Pancreas (tissue), 10 donors: ENCODE measurements at regions not wholly inside any gene's neighbourhood (a gene's known extent, or its start where the extent isn't known, plus 50 kb on each side); places are given as distances from the start of the nearest gene placed in this dataset.
A peak's percentile ranks its signal among the peaks of the same experiment; 100 is the strongest.

Experiments used
- ATAC-seq, 4 donors: fragments of 200-7000 bp; cut with Tn5 transposase; one replicate each; pipeline versions ENCODE4 v1.8.0 to v1.9.1; 2020; ENCODE audit warnings: mild to moderate bottlenecking in 4 of 4, moderate library complexity in 4 of 4
- DNase-seq, 6 donors: peaks; one replicate each; pipeline ENCODE4 v3.0.0-alpha.2; 2020
- FAIRE-seq: peaks from 2 replicates; lab custom pipeline; 2012; peaks lifted over from hg19 to GRCh38; lab: Jason Lieb, UNC
- H3K27ac ChIP-seq, 4 donors: fragments of 200-600 bp; sonication (generic); 1 replicate in 3 of 4; 2 replicates in 1 of 4; pipeline versions ENCODE4 v1.5.0 to v1.8.0; 2020
- H3K27me3 ChIP-seq, 4 donors: fragments of 200-600 bp; one replicate each; pipeline ENCODE4 v1.8.0; 2021
- H3K36me3 ChIP-seq, 3 donors: fragments of 200-600 bp; sonication (generic) in 1 of 3; one replicate each; pipeline versions ENCODE4 v1.5.0 to v1.8.0; 2020 to 2021
- H3K4me1 ChIP-seq, 3 donors: fragments of 200-600 bp; one replicate each; pipeline ENCODE4 v1.8.0; 2021
- H3K4me3 ChIP-seq, 4 donors: fragments of 200-600 bp; sonication (generic) in 2 of 4; one replicate each; pipeline versions ENCODE4 v1.5.0 to v1.8.0; 2020 to 2021
- H3K9me3 ChIP-seq, 4 donors: fragments of 200-600 bp; one replicate each; pipeline ENCODE4 v1.8.0; 2021
- CTCF ChIP-seq, 4 donors: fragments of 200-600 bp; sonication (generic) in 3 of 4; IDR thresholded peaks; one replicate each; pipeline versions ENCODE4 v1.5.0 to v1.8.0; 2021; ENCODE audit warnings: antibody characterized with exemption in 4 of 4
- WGBS, 2 donors: extraction: QIAGEN DNeasy Blood & Tissue Kit; methylation state at CpG; one replicate each; pipeline ENCODE4 v1.1.7; 2013; 5-methylcytosine and 5-hydroxymethylcytosine counted together
- intact Hi-C, 3 donors: fragments of 100-400 bp; cut with DNase I; formaldehyde crosslinking; loops; one replicate each; pipeline versions ENCODE4 v1.11.1 to v1.14.2; 2022
- donor health status: healthy with polysubstance abuse.
- donor health status: DM: no; HTN: no; CAD: no; lungs with moderate emphysema.
- donor health status: DM: no; HTN: no; CAD: no.
- donor health status: control.
- donor health status: control.
- donor health status: Bipolar disorder and iron deficiency.
- donor health status: DM: yes; HTN: yes; CAD: no.
- donor health status: DM: no; HTN: no; CAD: no.
- donor health status: DM: no; HTN: no; CAD: no.
- donor health status: DM: yes; HTN: yes; CAD: no.

GRCh38 chr6:138007014-138007472, 100.2 kb downstream of the PERP start:
- no peak overlapping the region for H3K4me3 ChIP-seq
- DNase-seq (peak in 2 of 6 donors; percentile 22 to 58), FAIRE-seq (no peak), ATAC-seq (peak in 3 of 4 donors; percentile 51 to 70 (median 59))
- no peaks in the 10 kb centered on the region for H3K4me1 ChIP-seq
- no peak overlapping the region for H3K27ac ChIP-seq
- H3K27me3 ChIP-seq, result no peaks in the 10 kb centered on the region
- no peaks in the 10 kb centered on the region for H3K9me3 ChIP-seq
- intact Hi-C loops, result loop anchor here in 1 of 3 donors (5.0 kb wide), 1 partner anchor 95 kb away; no protein-coding TSS in a partner anchor
- peak in 3 of 4 donors; percentile 14 to 34 (median 26) for TF ChIP-seq CTCF (IDR thresholded peaks at IDR 0.05)
- 19 to 21% methylated on average over 5 of the region's 5 CpGs for WGBS, 2 donors
- no peaks in the 10 kb centered on the region for H3K36me3 ChIP-seq

- Histone ChIP-seq H3K27me3 (no peaks in the 10 kb centered on the region), H3K4me3 (no peak overlapping the region), H3K36me3 (no peaks in the 10 kb centered on the region), H3K9me3 (no peaks in the 10 kb centered on the region), H3K27ac (no peak overlapping the region), H3K4me1 (no peaks in the 10 kb centered on the region)
- WGBS, 2 donors, result 61 to 63% methylated on average over 3 of the region's 3 CpGs
- TF ChIP-seq CTCF (IDR thresholded peaks at IDR 0.05), result no peak
- DNase-seq (no peak), FAIRE-seq (no peak), ATAC-seq (no peak)
- intact Hi-C loops, result loop anchor here in 1 of 3 donors (5.0 kb wide), 1 partner anchor 94 kb away; no protein-coding TSS in a partner anchor
These were observed 98.4 kb downstream of the PERP start for GRCh38 chr6:138008791-138009190.

GRCh38 chr6:138011413-138011812, 95.8 kb downstream of the PERP start:
- FAIRE-seq (no peak), ATAC-seq (no peak), DNase-seq (no peak)
- Histone ChIP-seq H3K36me3 (no peaks in the 10 kb centered on the region), H3K4me1 (no peaks in the 10 kb centered on the region), H3K27ac (no peak overlapping the region), H3K9me3 (no peaks in the 10 kb centered on the region), H3K4me3 (no peak overlapping the region), H3K27me3 (no peaks in the 10 kb centered on the region)
- 97 to 100% methylated on average over 1 of the region's 1 CpG for WGBS, 2 donors
- intact Hi-C loops, result no loop called here
- no peak for TF ChIP-seq CTCF (IDR thresholded peaks at IDR 0.05)

GRCh38 chr6:138012682-138013081, 94.5 kb downstream of the PERP start:
- 91 to 93% methylated on average over 1 of the region's 1 CpG for WGBS, 2 donors
- Histone ChIP-seq H3K36me3 (no peaks in the 10 kb centered on the region), H3K4me3 (no peak overlapping the region), H3K27ac (no peak overlapping the region), H3K27me3 (no peaks in the 10 kb centered on the region), H3K9me3 (no peaks in the 10 kb centered on the region), H3K4me1 (no peaks in the 10 kb centered on the region)
- no peak for FAIRE-seq
- no peak for ATAC-seq
- DNase-seq, result no peak
- intact Hi-C loops, result no loop called here
- TF ChIP-seq CTCF (IDR thresholded peaks at IDR 0.05), result no peak

- no peak for FAIRE-seq
- intact Hi-C loops, result no loop called here
- WGBS, 2 donors, result 39 to 50% methylated on average over 1 of the region's 1 CpG
These were observed 93.3 kb downstream of the PERP start for GRCh38 chr6:138013959-138014358.

More at GRCh38 chr6:138013959-138014358, 93.3 kb downstream of the PERP start:
- Histone ChIP-seq H3K27ac (no peak overlapping the region), H3K36me3 (no peaks in the 10 kb centered on the region), H3K27me3 (no peaks in the 10 kb centered on the region), H3K4me1 (no peaks in the 10 kb centered on the region), H3K9me3 (no peaks in the 10 kb centered on the region), H3K4me3 (no peak overlapping the region)
- no peak for TF ChIP-seq CTCF (IDR thresholded peaks at IDR 0.05)
- ATAC-seq (no peak), DNase-seq (no peak)
